Right lobe of liver (tissue), 6 donors: ENCODE measurements at regions not wholly inside any gene's neighbourhood (a gene's known extent, or its start where the extent isn't known, plus 50 kb on each side); places are given as distances from the start of the nearest gene placed in this dataset.

ENCODE experiments used
- ATAC-seq, 4 donors: fragments of 200-7000 bp; cut with Tn5 transposase; one replicate each; pipeline ENCODE4 v1.9.1; 2020; ENCODE audit warnings: mild to moderate bottlenecking in 4 of 4, moderate library complexity in 4 of 4
- DNase-seq, 3 donors: peaks; one replicate each; pipeline ENCODE4 v3.0.0-alpha.2; 2020
- H3K27ac ChIP-seq, 3 donors: fragments of 200-600 bp; one replicate each; pipeline ENCODE4 v1.8.0; 2022
- H3K27me3 ChIP-seq, 2 donors: fragments of 200-600 bp; one replicate each; pipeline ENCODE4 v1.8.0; 2022
- H3K36me3 ChIP-seq, 4 donors: fragments of 200-600 bp; sonication (generic) in 1 of 4; one replicate each; pipeline versions ENCODE4 v1.5.1 to v1.8.0; 2017 to 2022; ENCODE audit warnings: control low read depth in 1 of 4
- H3K4me1 ChIP-seq, 4 donors: fragments of 200-600 bp; sonication (generic) in 1 of 4; one replicate each; pipeline versions ENCODE4 v1.5.1 to v1.8.0; 2017 to 2022; ENCODE audit warnings: control low read depth in 1 of 4
- H3K4me3 ChIP-seq, 3 donors: fragments of 200-600 bp; one replicate each; pipeline ENCODE4 v1.8.0; 2022
- H3K9me3 ChIP-seq, 4 donors: fragments of 200-600 bp; sonication (generic) in 1 of 4; one replicate each; pipeline versions ENCODE4 v1.5.1 to v1.8.0; 2017 to 2022; ENCODE audit warnings: control low read depth in 1 of 4
- CTCF ChIP-seq, 4 donors: fragments of 200-600 bp in 3 of 4; fragments of 450-650 bp in 1 of 4; IDR thresholded peaks; one replicate each; pipeline versions ENCODE4 v1.5.1 to v1.8.0; 2016 to 2022; ENCODE audit warnings: antibody characterized with exemption in 4 of 4, mild to moderate bottlenecking in 2 of 4
- POLR2A ChIP-seq: fragments of 450-650 bp; IDR thresholded peaks from one replicate; pipeline ENCODE4 v1.6.1; 2017; ENCODE audit warnings: antibody characterized with exemption, mild to moderate bottlenecking
- WGBS: methylation state at CpG from one replicate; pipeline ENCODE4 v1.1.6; 2018; ENCODE audit warnings: low coverage, low lambda C conversion rate; ENCODE audit not compliant: insufficient coverage; ENCODE audit errors: missing lambda C conversion rate; 5-methylcytosine and 5-hydroxymethylcytosine counted together
- intact Hi-C, 2 donors: fragments of 100-400 bp; cut with DNase I; formaldehyde crosslinking; loops; one replicate each; pipeline versions ENCODE4 v1.11.2 to v1.14.1; 2022
- donor health status: DM: no; HTN: yes; CAD: no.
- donor health status: DM: no; HTN: no; CAD: no.
- donor health status: DM: no; HTN: no; CAD: no.
- donor health status: DM: no; HTN: yes; CAD: no.
- donor health status: DM: no; HTN: yes; CAD: no.

DNA sequence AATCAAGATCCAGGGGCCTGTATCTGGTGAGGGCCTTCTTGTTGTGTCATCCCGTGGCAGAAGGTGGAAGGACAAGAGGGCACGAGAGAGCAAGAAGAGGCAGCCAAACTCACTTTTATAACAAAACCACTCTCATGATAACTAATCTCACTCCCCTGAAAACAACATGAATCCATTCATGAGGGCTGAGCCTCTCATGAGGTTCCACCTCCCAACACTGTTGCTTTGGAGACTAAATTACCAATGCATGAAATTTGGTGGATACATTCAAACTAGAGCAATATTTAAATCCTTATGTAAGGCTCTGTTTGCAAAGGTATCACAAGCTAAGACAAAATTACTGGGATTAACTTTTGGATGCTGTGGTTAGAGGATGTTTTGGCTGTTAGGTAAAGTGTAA lies 470.1 kb upstream of the NOVA1 start:
- H3K36me3 ChIP-seq: no peaks in the 10 kb centered on the region
- H3K27ac ChIP-seq: no peak overlapping the region
- ATAC-seq (no peak), DNase-seq (no peak)
- no peaks in the 10 kb centered on the region for H3K4me1 ChIP-seq
- no peak overlapping the region for H3K4me3 ChIP-seq
- WGBS: 33% methylated on average over 2 of the region's 2 CpGs
- intact Hi-C loops: no loop called here
- no peaks in the 10 kb centered on the region for H3K9me3 ChIP-seq
- no peak for TF ChIP-seq CTCF (IDR thresholded peaks at IDR 0.05)
- H3K27me3 ChIP-seq: no peaks in the 10 kb centered on the region

DNA sequence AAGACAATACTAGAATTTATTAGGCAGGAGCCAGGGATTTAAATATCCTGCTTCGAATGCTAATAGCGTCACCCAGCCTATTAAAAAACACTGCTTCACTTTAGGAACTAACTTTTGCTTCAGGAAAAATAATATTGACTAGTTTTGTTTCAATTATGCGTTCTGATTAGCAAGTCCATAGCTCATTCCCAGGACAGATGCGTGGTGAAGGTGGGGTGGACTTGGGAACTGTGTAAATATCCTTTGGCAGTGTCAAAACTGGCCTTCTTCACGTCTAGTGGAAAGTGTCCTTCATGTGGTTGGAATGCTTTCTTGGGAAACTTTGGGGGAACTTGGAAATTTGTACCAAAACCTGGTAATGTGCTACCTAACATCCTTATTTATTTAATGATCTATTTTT lies 474.8 kb upstream of the NOVA1 start:
- DNase-seq (no peak), ATAC-seq (no peak)
- Histone ChIP-seq H3K36me3 (no peaks in the 10 kb centered on the region), H3K27me3 (no peaks in the 10 kb centered on the region), H3K9me3 (no peaks in the 10 kb centered on the region), H3K4me1 (no peaks in the 10 kb centered on the region), H3K27ac (no peak overlapping the region), H3K4me3 (no peak overlapping the region)
- intact Hi-C loops: no loop called here
- TF ChIP-seq CTCF (IDR thresholded peaks at IDR 0.05) (no peak), POLR2A (no peak)
- WGBS: 26% methylated on average over 5 of the region's 5 CpGs

DNA sequence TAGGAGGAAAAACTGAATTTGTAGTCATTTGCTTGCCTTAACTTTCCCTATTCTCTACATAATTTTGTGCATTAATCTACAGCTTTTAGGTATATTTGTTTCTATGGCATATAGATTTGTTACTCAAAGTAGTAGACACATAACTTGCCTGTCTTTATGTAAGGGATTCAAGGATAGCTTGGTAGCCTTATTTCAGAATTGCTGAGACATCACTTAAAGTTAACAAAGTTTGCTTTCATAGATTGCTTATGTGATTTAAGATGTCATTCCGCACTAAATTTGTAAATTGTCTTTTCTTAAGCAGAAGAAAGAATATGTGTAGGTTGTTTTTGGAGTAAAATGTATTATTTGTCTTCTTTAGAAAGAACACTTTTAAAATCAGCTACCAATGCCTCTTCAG lies 477.7 kb upstream of the NOVA1 start:
- Histone ChIP-seq H3K4me1 (no peaks in the 10 kb centered on the region), H3K27me3 (no peaks in the 10 kb centered on the region), H3K27ac (no peak overlapping the region), H3K9me3 (no peaks in the 10 kb centered on the region), H3K36me3 (no peaks in the 10 kb centered on the region), H3K4me3 (no peak overlapping the region)
- no peak for TF ChIP-seq CTCF (IDR thresholded peaks at IDR 0.05)
- no peak for TF ChIP-seq POLR2A
- WGBS: 27% methylated on average over 1 of the region's 1 CpG
- no peak for ATAC-seq
- intact Hi-C loops: no loop called here
- DNase-seq: no peak

GRCh38 chr14:27077214-27077613 lies 479.4 kb upstream of the NOVA1 start:
- Histone ChIP-seq H3K36me3 (no peaks in the 10 kb centered on the region), H3K9me3 (no peaks in the 10 kb centered on the region), H3K27me3 (no peaks in the 10 kb centered on the region), H3K4me3 (no peak overlapping the region), H3K27ac (no peak overlapping the region), H3K4me1 (no peaks in the 10 kb centered on the region)
- TF ChIP-seq POLR2A (no peak), CTCF (IDR thresholded peaks at IDR 0.05) (no peak)
- intact Hi-C loops: no loop called here
- ATAC-seq (no peak), DNase-seq (no peak)
- 32% methylated on average over 1 of the region's 1 CpG for WGBS

DNA sequence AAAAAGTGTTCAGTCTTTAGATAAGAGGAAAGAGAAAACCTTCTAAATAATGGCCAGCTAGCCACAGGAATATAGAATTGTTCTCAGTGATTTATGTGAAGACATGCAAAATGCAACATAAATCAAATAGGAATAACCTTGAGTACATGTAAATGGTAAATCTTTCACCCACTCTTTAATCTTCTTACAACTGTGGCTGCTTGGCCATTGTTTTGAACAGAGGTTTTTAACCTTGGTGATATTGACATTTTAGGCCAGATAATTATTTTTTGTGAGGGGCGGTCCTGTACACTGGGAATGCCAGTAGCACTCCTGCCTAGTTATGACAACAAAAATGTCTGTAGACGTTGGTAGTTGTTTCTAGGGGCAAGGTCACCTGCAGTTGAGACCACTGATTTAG lies 479.9 kb upstream of the NOVA1 start:
- ATAC-seq (no peak), DNase-seq (no peak)
- WGBS: 9% methylated on average over 2 of the region's 2 CpGs
- no peaks in the 10 kb centered on the region for H3K36me3 ChIP-seq
- H3K27me3 ChIP-seq: no peaks in the 10 kb centered on the region
- H3K27ac ChIP-seq: no peak overlapping the region
- no peaks in the 10 kb centered on the region for H3K4me1 ChIP-seq
- H3K4me3 ChIP-seq: no peak overlapping the region
- H3K9me3 ChIP-seq: no peaks in the 10 kb centered on the region
- TF ChIP-seq CTCF (IDR thresholded peaks at IDR 0.05) (no peak), POLR2A (no peak)
- intact Hi-C loops: no loop called here
